OCI-LY1 (cell line): ENCODE measurements at regions not wholly inside any gene's neighbourhood (a gene's known extent, or its start where the extent isn't known, plus 50 kb on each side); places are given as distances from the start of the nearest gene placed in this dataset.

Experiments
- EZH2 ChIP-seq: fragments of 200-600 bp; sonication (generic), shearing (Covaris generic); IDR thresholded peaks from 2 replicates; pipeline ENCODE4 v1.8.0; 2017; ENCODE audit warnings: borderline replicate concordance, mixed run types, mild to moderate bottlenecking, antibody characterized with exemption, low read length, moderate library complexity, mixed read lengths
- TF ChIP-seq, protein P1 (sequence below): fragments of 200-600 bp; sonication (generic), shearing (Covaris generic); IDR thresholded peaks from 2 replicates; pipeline ENCODE4 v1.5.1; 2017; ENCODE audit warnings: mild to moderate bottlenecking, antibody characterized with exemption, low read length, moderate library complexity, mixed read lengths

DNA sequence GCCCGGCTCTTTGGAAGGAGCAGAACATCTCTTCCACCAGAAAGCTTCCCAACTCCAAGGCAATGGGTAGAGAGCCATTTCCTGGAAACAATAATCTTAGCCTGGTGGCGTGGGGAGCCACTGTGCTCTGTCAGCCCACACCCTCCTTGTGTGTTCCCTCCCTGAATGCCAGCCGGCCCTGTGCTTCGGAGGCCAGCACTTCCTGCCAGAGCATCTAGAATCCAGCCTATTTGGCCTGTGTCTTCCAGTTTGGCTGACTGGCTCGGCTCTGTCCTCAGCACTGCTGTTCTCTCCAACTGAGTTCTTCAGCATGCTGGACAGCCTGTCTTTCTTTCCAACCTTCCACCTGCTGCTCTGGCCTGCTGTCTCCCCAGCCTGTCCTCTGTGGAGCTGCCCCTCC is 349.3 kb downstream of the MFSD1 start:
- TF ChIP-seq, protein P1, sequence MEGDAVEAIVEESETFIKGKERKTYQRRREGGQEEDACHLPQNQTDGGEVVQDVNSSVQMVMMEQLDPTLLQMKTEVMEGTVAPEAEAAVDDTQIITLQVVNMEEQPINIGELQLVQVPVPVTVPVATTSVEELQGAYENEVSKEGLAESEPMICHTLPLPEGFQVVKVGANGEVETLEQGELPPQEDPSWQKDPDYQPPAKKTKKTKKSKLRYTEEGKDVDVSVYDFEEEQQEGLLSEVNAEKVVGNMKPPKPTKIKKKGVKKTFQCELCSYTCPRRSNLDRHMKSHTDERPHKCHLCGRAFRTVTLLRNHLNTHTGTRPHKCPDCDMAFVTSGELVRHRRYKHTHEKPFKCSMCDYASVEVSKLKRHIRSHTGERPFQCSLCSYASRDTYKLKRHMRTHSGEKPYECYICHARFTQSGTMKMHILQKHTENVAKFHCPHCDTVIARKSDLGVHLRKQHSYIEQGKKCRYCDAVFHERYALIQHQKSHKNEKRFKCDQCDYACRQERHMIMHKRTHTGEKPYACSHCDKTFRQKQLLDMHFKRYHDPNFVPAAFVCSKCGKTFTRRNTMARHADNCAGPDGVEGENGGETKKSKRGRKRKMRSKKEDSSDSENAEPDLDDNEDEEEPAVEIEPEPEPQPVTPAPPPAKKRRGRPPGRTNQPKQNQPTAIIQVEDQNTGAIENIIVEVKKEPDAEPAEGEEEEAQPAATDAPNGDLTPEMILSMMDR, result no peak
- TF ChIP-seq EZH2, result no peak
